H1 (cell line): ENCODE measurements at regions not wholly inside any gene's neighbourhood (a gene's known extent, or its start where the extent isn't known, plus 50 kb on each side); places are given as distances from the start of the nearest gene placed in this dataset.

Experiments
- CTCF ChIA-PET: fragments of 300-600 bp; sonication (Branson Sonifier 250); formaldehyde crosslinking; loops from one replicate; lab custom pipeline; 2021; ENCODE audit not compliant: partially characterized antibody; lab: Charles Lee
- POLR2A ChIA-PET: fragments of 300-600 bp; sonication (Branson Sonifier 250); formaldehyde crosslinking; loops from one replicate; lab custom pipeline; 2021; ENCODE audit warnings: inconsistent platforms; ENCODE audit not compliant: partially characterized antibody; lab: Charles Lee
- DNase-seq, 2 experiments: peaks; one replicate each; pipeline versions ENCODE4 v3.0.0 to v3.0.0-alpha.2; 2010 to 2022; ENCODE audit warnings: low spot score in 2 of 2, low read depth in 1 of 2, mixed read lengths in 1 of 2
- FAIRE-seq: peaks from 2 replicates; lab custom pipeline; 2011; peaks lifted over from hg19 to GRCh38; lab: Jason Lieb, UNC
- H2AFZ ChIP-seq: 2 replicates; pipeline ENCODE4 v1.8.1; 2012; ENCODE audit warnings: low read length, inconsistent platforms
- H2AK5ac ChIP-seq: 2 replicates; pipeline ENCODE4 v1.6.1; 2013; ENCODE audit warnings: low read depth, low read length
- H2BK120ac ChIP-seq: replicated peaks from 2 replicates; pipeline ENCODE3; 2013; ENCODE audit warnings: low read depth, low read length, inconsistent platforms
- H2BK12ac ChIP-seq: 2 replicates; pipeline ENCODE4 v1.6.1; 2013; ENCODE audit warnings: low read depth, low read length
- H2BK15ac ChIP-seq: 2 replicates; pipeline ENCODE4 v1.6.1; 2013; ENCODE audit warnings: low read length
- H2BK20ac ChIP-seq: 2 replicates; pipeline ENCODE4 v1.6.1; 2013; ENCODE audit warnings: low read length
- H2BK5ac ChIP-seq: 2 replicates; pipeline ENCODE4 v1.6.1; 2013; ENCODE audit warnings: low read depth, low read length
- H3K14ac ChIP-seq: 2 replicates; pipeline ENCODE4 v1.6.1; 2013; ENCODE audit warnings: inconsistent platforms; ENCODE audit not compliant: insufficient read length
- H3K18ac ChIP-seq: 2 replicates; pipeline ENCODE4 v1.6.1; 2013; ENCODE audit warnings: low read length; ENCODE audit errors: extremely low read depth
- H3K23ac ChIP-seq: 2 replicates; pipeline ENCODE4 v1.6.1; 2013; ENCODE audit warnings: inconsistent platforms; ENCODE audit not compliant: insufficient read length
- H3K23me2 ChIP-seq: 2 replicates; pipeline ENCODE4 v1.6.1; 2013; ENCODE audit warnings: low read depth, low read length
- H3K27ac ChIP-seq: 2 replicates; pipeline ENCODE4 v1.6.1; 2011; ENCODE audit warnings: low read depth, low read length, inconsistent platforms
- H3K27me3 ChIP-seq, 4 experiments: replicated peaks in 1 of 4; 1 replicate in 1 of 4; 2 replicates in 3 of 4; pipeline versions ENCODE4 v1.6.1 to v1.8.1; 2011 to 2013; ENCODE audit warnings: low read length in 3 of 4, mild to moderate bottlenecking in 3 of 4, inconsistent platforms in 2 of 4, mixed read lengths in 2 of 4, moderate library complexity in 1 of 4; ENCODE audit not compliant: control insufficient read depth in 3 of 4, insufficient read depth in 3 of 4; ENCODE audit errors: extremely low read depth in 1 of 4
- H3K36me3 ChIP-seq, 4 experiments: 2 replicates each; pipeline versions ENCODE4 v1.6.1 to v1.8.1; 2011 to 2013; ENCODE audit warnings: mild to moderate bottlenecking in 4 of 4, low read length in 3 of 4, moderate library complexity in 2 of 4, control low read depth in 1 of 4, inconsistent platforms in 1 of 4; ENCODE audit not compliant: insufficient read depth in 4 of 4, control insufficient read depth in 2 of 4
- H3K4ac ChIP-seq: replicated peaks from 2 replicates; pipeline ENCODE3; 2013; ENCODE audit warnings: low read length, low read depth, mixed read lengths, inconsistent platforms; ENCODE audit not compliant: insufficient read length
- H3K4me1 ChIP-seq, 4 experiments: replicated peaks in 1 of 4; 1 replicate in 1 of 4; 2 replicates in 3 of 4; pipeline versions ENCODE4 v1.6.1 to v1.8.1; 2011 to 2013; ENCODE audit warnings: low read length in 3 of 4, inconsistent platforms in 2 of 4, mixed read lengths in 1 of 4; ENCODE audit not compliant: insufficient read depth in 4 of 4, control insufficient read depth in 3 of 4
- H3K4me2 ChIP-seq, 2 experiments: 2 replicates each; pipeline versions ENCODE4 v1.6.1 to v1.8.1; 2011 to 2013; ENCODE audit warnings: low read depth in 2 of 2, low read length in 2 of 2, control low read depth in 1 of 2, inconsistent platforms in 1 of 2, mild to moderate bottlenecking in 1 of 2; ENCODE audit not compliant: insufficient read depth in 1 of 2
- H3K4me3 ChIP-seq, 4 experiments: fragments of 200-600, 300-600 bp in 1 of 4; sonication (generic), shearing (Covaris generic), sonication (Bioruptor Twin) in 1 of 4; 2 replicates each; pipeline versions ENCODE4 v1.5.1 to v1.8.1; 2011 to 2016; ENCODE audit warnings: low read length in 4 of 4, low read depth in 3 of 4, control low read depth in 2 of 4, inconsistent platforms in 2 of 4, mild to moderate bottlenecking in 2 of 4, mixed read lengths in 1 of 4, moderate library complexity in 1 of 4; ENCODE audit not compliant: insufficient read depth in 2 of 4; ENCODE audit errors: extremely low read depth in 1 of 4
- H3K56ac ChIP-seq: replicated peaks from 2 replicates; pipeline ENCODE3; 2013; ENCODE audit warnings: low read depth, mild to moderate bottlenecking, mixed read lengths, low read length, inconsistent platforms; ENCODE audit not compliant: insufficient read length
- H3K79me1 ChIP-seq: 2 replicates; pipeline ENCODE4 v1.6.1; 2013; ENCODE audit warnings: low read depth, low read length, control low read depth
- H3K79me2 ChIP-seq, 2 experiments: 2 replicates each; pipeline versions ENCODE4 v1.6.1 to v1.8.1; 2012 to 2013; ENCODE audit warnings: low read length in 2 of 2, mild to moderate bottlenecking in 2 of 2, inconsistent platforms in 1 of 2; ENCODE audit not compliant: insufficient read depth in 2 of 2, control insufficient read depth in 1 of 2
- H3K9ac ChIP-seq, 4 experiments: replicated peaks in 1 of 4; 1 replicate in 1 of 4; 2 replicates in 3 of 4; pipeline versions ENCODE4 v1.6.1 to v1.8.1; 2011 to 2013; ENCODE audit warnings: low read depth in 3 of 4, low read length in 3 of 4, control low read depth in 2 of 4, mild to moderate bottlenecking in 2 of 4, moderate library complexity in 2 of 4, inconsistent platforms in 1 of 4; ENCODE audit errors: extremely low read depth in 1 of 4
- H3K9me3 ChIP-seq, 2 experiments: 2 replicates each; pipeline versions ENCODE4 v1.6.1 to v1.8.1; 2012 to 2013; ENCODE audit warnings: mild to moderate bottlenecking in 2 of 2, moderate library complexity in 2 of 2, control low read depth in 1 of 2, inconsistent platforms in 1 of 2, low read depth in 1 of 2, low read length in 1 of 2, mixed read lengths in 1 of 2; ENCODE audit not compliant: insufficient read depth in 2 of 2
- H4K20me1 ChIP-seq, 2 experiments: replicated peaks in 1 of 2; 2 replicates each; pipeline versions ENCODE3 to v1.8.1; 2011 to 2013; ENCODE audit warnings: inconsistent platforms in 2 of 2, low read length in 2 of 2, mild to moderate bottlenecking in 1 of 2; ENCODE audit not compliant: insufficient read depth in 2 of 2, control insufficient read depth in 1 of 2
- H4K5ac ChIP-seq: 2 replicates; pipeline ENCODE4 v1.6.1; 2013; ENCODE audit warnings: low read length, low read depth, mixed read lengths, inconsistent platforms; ENCODE audit not compliant: insufficient read length
- H4K8ac ChIP-seq: 2 replicates; pipeline ENCODE4 v1.8.0; 2013; ENCODE audit warnings: mild to moderate bottlenecking, moderate library complexity, low read length, inconsistent platforms; ENCODE audit not compliant: insufficient read depth; ENCODE audit errors: extremely low read depth
- H4K91ac ChIP-seq: replicated peaks from 2 replicates; pipeline ENCODE3; 2013; ENCODE audit warnings: low read length, mixed read lengths, inconsistent platforms; ENCODE audit not compliant: insufficient read length
- ASH2L ChIP-seq: fragments of 200-600, 300-600 bp; sonication (generic); IDR thresholded peaks from one replicate; pipeline ENCODE4 v1.7.1; 2017; ENCODE audit warnings: low read length
- CEBPB ChIP-seq: IDR thresholded peaks from 2 replicates; pipeline ENCODE4 v1.6.1; 2012; ENCODE audit warnings: low read depth, low read length
- EP300 ChIP-seq, 2 experiments: IDR thresholded peaks; 1 replicate in 1 of 2; 2 replicates in 1 of 2; pipeline ENCODE4 v1.6.1; 2011 to 2012; ENCODE audit warnings: low read depth in 2 of 2, low read length in 2 of 2, mild to moderate bottlenecking in 2 of 2, borderline replicate concordance in 1 of 2, inconsistent platforms in 1 of 2, moderate library complexity in 1 of 2
- EZH2 ChIP-seq: fragments of 200-600 bp; sonication (generic); IDR thresholded peaks from 2 replicates; pipeline ENCODE4 v1.7.1; 2012; ENCODE audit warnings: low read depth, mild to moderate bottlenecking, moderate library complexity, low read length, inconsistent platforms; ENCODE audit not compliant: severe bottlenecking
- KDM1A ChIP-seq: fragments of 200-600, 300-600 bp; sonication (generic); IDR thresholded peaks from 2 replicates; pipeline ENCODE4 v1.7.1; 2016; ENCODE audit warnings: mild to moderate bottlenecking, low read length, borderline replicate concordance
- POLR2AphosphoS5 ChIP-seq: IDR thresholded peaks from 2 replicates; pipeline ENCODE4 v1.6.1; 2011; ENCODE audit warnings: low read depth, low read length
- SP2 ChIP-seq: IDR thresholded peaks from 2 replicates; pipeline ENCODE4 v1.6.1; 2012; ENCODE audit warnings: mild to moderate bottlenecking, low read length, inconsistent platforms
- WGBS, 2 experiments: shearing (Covaris generic) in 1 of 2; methylation state at CpG; one replicate each; pipeline versions ENCODE4 v1.1.6 to v1.1.7; 2013 to 2015; ENCODE audit warnings: low lambda C conversion rate in 2 of 2, mixed read lengths in 2 of 2, inconsistent platforms in 1 of 2, low coverage in 1 of 2, missing lambda C conversion rate in 1 of 2; ENCODE audit not compliant: insufficient replicate concordance in 2 of 2, insufficient coverage in 1 of 2, insufficient read length in 1 of 2; ENCODE audit errors: extremely low coverage in 1 of 2, missing lambda C conversion rate in 1 of 2; 5-methylcytosine and 5-hydroxymethylcytosine counted together

- Histone ChIP-seq H3K23ac (no peak overlapping the region), H3K9me3 (no peaks in the 10 kb centered on the region), H3K79me2 (no peaks in the 10 kb centered on the region), H3K4ac (no peak overlapping the region), H2BK15ac (no peak overlapping the region), H2BK5ac (no peak overlapping the region), H3K79me1 (no peaks in the 10 kb centered on the region), H3K56ac (no peak overlapping the region), H3K18ac (no peak overlapping the region), H4K20me1 (no peaks in the 10 kb centered on the region), H4K91ac (no peak overlapping the region), H3K27ac (no peak overlapping the region), H4K8ac (no peak overlapping the region), H2AK5ac (no peak overlapping the region), H3K9ac (no peak overlapping the region), H2BK120ac (no peak overlapping the region), H2BK20ac (no peak overlapping the region)
- ChIA-PET POLR2A (no interaction called here), CTCF (no interaction called here)
- 89% methylated on average over 3 of the region's 3 CpGs; no CpG with 5 or more reads in 1 of the 2 experiments for WGBS, 2 experiments
- FAIRE-seq: no peak
- TF ChIP-seq ASH2L (no peak), EP300 (IDR thresholded peaks at IDR 0.05; ENCODE audit: borderline replicate concordance in 1 of 2, low read depth in 2 of 2, low read length in 2 of 2) (no peak), EZH2 (no peak), CEBPB (no peak), SP2 (no peak), POLR2AphosphoS5 (no peak), KDM1A (no peak)
- TF ChIP-seq, all 59 proteins: peak for 0
- DNase-seq: no peak
- no peak overlapping the region for H4K5ac ChIP-seq
- H3K27me3 ChIP-seq: no peaks in the 10 kb centered on the region
- no peaks in the 10 kb centered on the region for H3K23me2 ChIP-seq
- H3K14ac ChIP-seq: no peak overlapping the region
- H2AFZ ChIP-seq: no peak overlapping the region; the same call in 1 of the 2 replicates
- H2BK12ac ChIP-seq: no peak overlapping the region
- H3K4me2 ChIP-seq: no peak overlapping the region
- H3K4me1 ChIP-seq: no peaks in the 10 kb centered on the region
- H3K4me3 ChIP-seq: no peak overlapping the region
- no peaks in the 10 kb centered on the region for H3K36me3 ChIP-seq
These were observed 479.7 kb downstream of the FSCB start for GRCh38 chr14:44027397-44027796.
